Keratinocyte (primary cell): ENCODE measurements at regions not wholly inside any gene's neighbourhood (a gene's known extent, or its start where the extent isn't known, plus 50 kb on each side); places are given as distances from the start of the nearest gene placed in this dataset.
"Not testable (repeated sequence)": the region's sequence is repeated elsewhere in the genome, so short reads cannot be mapped to it uniquely, and the experiment has no call there.

Source experiments
- DNase-seq: peaks from one replicate; pipeline ENCODE4 v3.0.0-alpha.2; 2011; ENCODE audit warnings: low read depth, missing footprints, low spot score
- FAIRE-seq: peaks from 2 replicates; lab custom pipeline; 2011; peaks lifted over from hg19 to GRCh38; lab: Jason Lieb, UNC
- H2AFZ ChIP-seq: 2 replicates; pipeline ENCODE4 v1.6.0; 2012; ENCODE audit warnings: low read length, control low read depth, inconsistent platforms; ENCODE audit not compliant: control insufficient read depth
- H3K27ac ChIP-seq: 2 replicates; pipeline ENCODE4 v1.5.1; 2011; ENCODE audit warnings: low read length; ENCODE audit not compliant: control insufficient read depth, insufficient read depth
- H3K27me3 ChIP-seq: 3 replicates; pipeline ENCODE4 v1.6.0; 2011; ENCODE audit warnings: low read length; ENCODE audit not compliant: control insufficient read depth, insufficient read depth; ENCODE audit errors: extremely low read depth
- H3K36me3 ChIP-seq, 2 experiments: 2 replicates in 1 of 2; 3 replicates in 1 of 2; pipeline ENCODE4 v1.5.1; 2011; ENCODE audit warnings: low read length in 2 of 2, mild to moderate bottlenecking in 1 of 2; ENCODE audit not compliant: control insufficient read depth in 2 of 2, insufficient read depth in 2 of 2; ENCODE audit errors: extremely low read depth in 1 of 2
- H3K4me1 ChIP-seq: 3 replicates; pipeline ENCODE4 v1.5.1; 2011; ENCODE audit warnings: low read length; ENCODE audit not compliant: control insufficient read depth, insufficient read depth; ENCODE audit errors: extremely low read depth
- H3K4me2 ChIP-seq: 3 replicates; pipeline ENCODE4 v1.6.0; 2011; ENCODE audit warnings: low read depth, low read length; ENCODE audit not compliant: control insufficient read depth, insufficient read depth; ENCODE audit errors: extremely low read depth
- H3K4me3 ChIP-seq, 3 experiments: fragments of 200-600 bp in 1 of 3; sonication (generic) in 1 of 3; 2 replicates in 2 of 3; 3 replicates in 1 of 3; pipeline ENCODE4 v1.5.1; 2011 to 2016; ENCODE audit warnings: low read length in 3 of 3, mild to moderate bottlenecking in 3 of 3, control low read depth in 2 of 3, inconsistent platforms in 1 of 3, low read depth in 1 of 3, mixed read lengths in 1 of 3, mixed run types in 1 of 3, moderate library complexity in 1 of 3; ENCODE audit not compliant: control insufficient read depth in 2 of 3, insufficient read depth in 2 of 3; ENCODE audit errors: extremely low read depth in 1 of 3
- H3K79me2 ChIP-seq: 2 replicates; pipeline ENCODE4 v1.6.0; 2012; ENCODE audit warnings: low read length; ENCODE audit not compliant: control insufficient read depth, insufficient read depth
- H3K9ac ChIP-seq: 3 replicates; pipeline ENCODE4 v1.6.0; 2011; ENCODE audit warnings: low read length; ENCODE audit not compliant: control insufficient read depth, insufficient read depth; ENCODE audit errors: extremely low read depth
- H3K9me1 ChIP-seq: 3 replicates; pipeline ENCODE4 v1.6.0; 2011; ENCODE audit warnings: low read length; ENCODE audit not compliant: control insufficient read depth, insufficient read depth; ENCODE audit errors: extremely low read depth
- H3K9me3 ChIP-seq: 2 replicates; pipeline ENCODE4 v1.5.1; 2012; ENCODE audit warnings: low read depth, low read length; ENCODE audit not compliant: control insufficient read depth
- H4K20me1 ChIP-seq: 3 replicates; pipeline ENCODE4 v1.6.0; 2011; ENCODE audit warnings: low read length; ENCODE audit not compliant: control insufficient read depth, insufficient read depth; ENCODE audit errors: extremely low read depth
- CTCF ChIP-seq, 3 experiments: IDR thresholded peaks in 1 of 3; conservative IDR thresholded peaks in 1 of 3; optimal IDR thresholded peaks in 1 of 3; 2 replicates in 2 of 3; 3 replicates in 1 of 3; pipeline versions ENCODE3 to v1.5.1; 2011; ENCODE audit warnings: low read length in 3 of 3, mild to moderate bottlenecking in 3 of 3, moderate library complexity in 2 of 3, control low read depth in 1 of 3, inconsistent platforms in 1 of 3; ENCODE audit not compliant: insufficient read depth in 2 of 3; ENCODE audit errors: extremely low read depth in 1 of 3
- EZH2 ChIP-seq: IDR thresholded peaks from one replicate; pipeline ENCODE4 v1.6.1; 2012; ENCODE audit warnings: inconsistent platforms, mild to moderate bottlenecking, low read length, moderate library complexity
- dilution Hi-C: fragments of 300-500 bp; cut with MboI; formaldehyde crosslinking; loops from one replicate; pipeline ENCODE4 v1.7.0; 2020; ENCODE audit warnings: low sequenced_read_pairs; ENCODE audit not compliant: extremely low pct_ligation_motif_present

- TF ChIP-seq EZH2 (no peak), CTCF (optimal IDR thresholded peaks at IDR 0.05 in 1 of 3, IDR thresholded peaks at IDR 0.05 in 1 of 3, conservative IDR thresholded peaks at IDR 0.05 in 1 of 3; ENCODE audit: extremely low read depth in 1 of 3, insufficient read depth in 2 of 3, low read length in 3 of 3) (no peak)
These were observed 225.6 kb downstream of the LMBRD1 start for GRCh38 chr6:69571234-69571633.

GRCh38 chr6:69570106-69570505 is 226.7 kb downstream of the LMBRD1 start:
- Histone ChIP-seq H3K9ac (no peak overlapping the region), H3K9me3 (no peaks in the 10 kb centered on the region), H3K4me3 (no peak overlapping the region), H3K4me2 (no peak overlapping the region), H3K4me1 (no peaks in the 10 kb centered on the region), H3K27ac (no peak overlapping the region), H4K20me1 (no peaks in the 10 kb centered on the region), H2AFZ (no peak overlapping the region), H3K36me3 (no peaks in the 10 kb centered on the region), H3K79me2 (no peaks in the 10 kb centered on the region), H3K9me1 (no peaks in the 10 kb centered on the region), H3K27me3 (no peaks in the 10 kb centered on the region)
- dilution Hi-C loops, result no loop called here
- no peak for TF ChIP-seq CTCF (optimal IDR thresholded peaks at IDR 0.05 in 1 of 3, IDR thresholded peaks at IDR 0.05 in 1 of 3, conservative IDR thresholded peaks at IDR 0.05 in 1 of 3; ENCODE audit: extremely low read depth in 1 of 3, insufficient read depth in 2 of 3, low read length in 3 of 3)
- no peak for TF ChIP-seq EZH2
- DNase-seq (no peak), FAIRE-seq (no peak)

More at GRCh38 chr6:69571234-69571633, 225.6 kb downstream of the LMBRD1 start:
- H2AFZ ChIP-seq, result no peak overlapping the region
- H3K9me1 ChIP-seq, result no peaks in the 10 kb centered on the region
- no peak overlapping the region for H3K27ac ChIP-seq
- H3K27me3 ChIP-seq, result no peaks in the 10 kb centered on the region
- H3K4me3 ChIP-seq, result no peak overlapping the region
- H3K4me1 ChIP-seq, result no peaks in the 10 kb centered on the region
- FAIRE-seq (no peak), DNase-seq (no peak)
- H3K36me3 ChIP-seq, result no peaks in the 10 kb centered on the region
- dilution Hi-C loops, result no loop called here
- no peaks in the 10 kb centered on the region for H3K79me2 ChIP-seq
- no peak overlapping the region for H3K4me2 ChIP-seq
- H4K20me1 ChIP-seq, result no peaks in the 10 kb centered on the region
- H3K9me3 ChIP-seq, result no peaks in the 10 kb centered on the region
- H3K9ac ChIP-seq, result no peak overlapping the region

GRCh38 chr6:69560597-69560996 is 236.2 kb downstream of the LMBRD1 start:
- H3K36me3 ChIP-seq, DNase-seq, H4K20me1 ChIP-seq, H3K79me2 ChIP-seq, H3K4me1 ChIP-seq, H3K27ac ChIP-seq, dilution Hi-C loops, H2AFZ ChIP-seq, H3K9me3 ChIP-seq, H3K4me2 ChIP-seq, H3K9me1 ChIP-seq, H3K4me3 ChIP-seq, H3K27me3 ChIP-seq, H3K9ac ChIP-seq, FAIRE-seq: not testable (repeated sequence)
